Vagina (tissue), 2 donors: ENCODE measurements at regions not wholly inside any gene's neighbourhood (a gene's known extent, or its start where the extent isn't known, plus 50 kb on each side); places are given as distances from the start of the nearest gene placed in this dataset.

Experiments used
- POLR2A ChIP-seq, 2 donors: fragments of 450-650 bp; IDR thresholded peaks; one replicate each; pipeline ENCODE4 v1.6.1; 2017; ENCODE audit warnings: antibody characterized with exemption in 2 of 2, mild to moderate bottlenecking in 2 of 2, moderate library complexity in 2 of 2
- TF ChIP-seq, protein P1 (sequence below), 3 experiments: fragments of 450-650 bp in 2 of 3; fragments of 200-600 bp in 1 of 3; sonication (generic) in 1 of 3; IDR thresholded peaks; one replicate each; pipeline ENCODE4 v1.5.1; 2017 to 2019; ENCODE audit warnings: antibody characterized with exemption in 3 of 3, mild to moderate bottlenecking in 2 of 3, moderate library complexity in 2 of 3

DNA sequence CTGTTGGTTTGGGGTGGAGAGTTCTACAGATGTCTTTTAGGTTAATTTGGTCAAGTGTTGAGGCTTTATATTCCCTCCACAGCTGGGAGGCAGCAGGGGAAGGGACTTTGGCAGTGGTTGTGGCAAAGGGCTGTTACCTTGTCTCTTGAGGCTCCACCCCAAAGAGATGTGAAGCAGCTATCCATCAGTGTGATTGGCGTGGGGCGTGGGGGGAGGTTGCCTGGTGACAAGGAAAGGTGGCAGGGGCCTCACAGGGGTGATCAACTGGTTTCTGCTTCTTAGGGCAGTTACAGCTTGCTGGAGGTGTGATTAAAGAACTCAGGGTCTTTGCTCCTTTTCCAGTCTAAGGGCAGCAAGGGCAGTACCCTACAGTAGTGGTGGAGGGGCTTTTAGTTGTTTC is 59.3 kb downstream of the FANCF start:
- TF ChIP-seq POLR2A (IDR thresholded peaks at IDR 0.05), result no peak
- TF ChIP-seq, protein P1, sequence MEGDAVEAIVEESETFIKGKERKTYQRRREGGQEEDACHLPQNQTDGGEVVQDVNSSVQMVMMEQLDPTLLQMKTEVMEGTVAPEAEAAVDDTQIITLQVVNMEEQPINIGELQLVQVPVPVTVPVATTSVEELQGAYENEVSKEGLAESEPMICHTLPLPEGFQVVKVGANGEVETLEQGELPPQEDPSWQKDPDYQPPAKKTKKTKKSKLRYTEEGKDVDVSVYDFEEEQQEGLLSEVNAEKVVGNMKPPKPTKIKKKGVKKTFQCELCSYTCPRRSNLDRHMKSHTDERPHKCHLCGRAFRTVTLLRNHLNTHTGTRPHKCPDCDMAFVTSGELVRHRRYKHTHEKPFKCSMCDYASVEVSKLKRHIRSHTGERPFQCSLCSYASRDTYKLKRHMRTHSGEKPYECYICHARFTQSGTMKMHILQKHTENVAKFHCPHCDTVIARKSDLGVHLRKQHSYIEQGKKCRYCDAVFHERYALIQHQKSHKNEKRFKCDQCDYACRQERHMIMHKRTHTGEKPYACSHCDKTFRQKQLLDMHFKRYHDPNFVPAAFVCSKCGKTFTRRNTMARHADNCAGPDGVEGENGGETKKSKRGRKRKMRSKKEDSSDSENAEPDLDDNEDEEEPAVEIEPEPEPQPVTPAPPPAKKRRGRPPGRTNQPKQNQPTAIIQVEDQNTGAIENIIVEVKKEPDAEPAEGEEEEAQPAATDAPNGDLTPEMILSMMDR (IDR thresholded peaks at IDR 0.05), result no peak
